ENCODE measurements at regions not wholly inside any gene's neighbourhood (a gene's known extent, or its start where the extent isn't known, plus 50 kb on each side); places are given as distances from the start of the nearest gene placed in this dataset.

- TF ChIP-seq RAD21 (IDR thresholded peaks at IDR 0.05; ENCODE audit: insufficient read depth, low read depth, low read length) = peak; percentile 44
- TF ChIP-seq, protein P1, sequence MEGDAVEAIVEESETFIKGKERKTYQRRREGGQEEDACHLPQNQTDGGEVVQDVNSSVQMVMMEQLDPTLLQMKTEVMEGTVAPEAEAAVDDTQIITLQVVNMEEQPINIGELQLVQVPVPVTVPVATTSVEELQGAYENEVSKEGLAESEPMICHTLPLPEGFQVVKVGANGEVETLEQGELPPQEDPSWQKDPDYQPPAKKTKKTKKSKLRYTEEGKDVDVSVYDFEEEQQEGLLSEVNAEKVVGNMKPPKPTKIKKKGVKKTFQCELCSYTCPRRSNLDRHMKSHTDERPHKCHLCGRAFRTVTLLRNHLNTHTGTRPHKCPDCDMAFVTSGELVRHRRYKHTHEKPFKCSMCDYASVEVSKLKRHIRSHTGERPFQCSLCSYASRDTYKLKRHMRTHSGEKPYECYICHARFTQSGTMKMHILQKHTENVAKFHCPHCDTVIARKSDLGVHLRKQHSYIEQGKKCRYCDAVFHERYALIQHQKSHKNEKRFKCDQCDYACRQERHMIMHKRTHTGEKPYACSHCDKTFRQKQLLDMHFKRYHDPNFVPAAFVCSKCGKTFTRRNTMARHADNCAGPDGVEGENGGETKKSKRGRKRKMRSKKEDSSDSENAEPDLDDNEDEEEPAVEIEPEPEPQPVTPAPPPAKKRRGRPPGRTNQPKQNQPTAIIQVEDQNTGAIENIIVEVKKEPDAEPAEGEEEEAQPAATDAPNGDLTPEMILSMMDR (IDR thresholded peaks at IDR 0.05 in 2 of 3, conservative IDR thresholded peaks at IDR 0.05 in 1 of 3; ENCODE audit: control insufficient read depth in 2 of 3, extremely low read depth in 1 of 3, insufficient read depth in 1 of 3, low read depth in 3 of 3, low read length in 3 of 3) = peak in 1 of 3 experiments; percentile 10; a peak in 1 of 6 replicates
- no peak for TF ChIP-seq PAX5 (IDR thresholded peaks at IDR 0.05; ENCODE audit: borderline replicate concordance, low read depth, low read length)
Observed at GRCh38 chr1:195939844-195940243, 668.4 kb downstream of the KCNT2 start.

DNA sequence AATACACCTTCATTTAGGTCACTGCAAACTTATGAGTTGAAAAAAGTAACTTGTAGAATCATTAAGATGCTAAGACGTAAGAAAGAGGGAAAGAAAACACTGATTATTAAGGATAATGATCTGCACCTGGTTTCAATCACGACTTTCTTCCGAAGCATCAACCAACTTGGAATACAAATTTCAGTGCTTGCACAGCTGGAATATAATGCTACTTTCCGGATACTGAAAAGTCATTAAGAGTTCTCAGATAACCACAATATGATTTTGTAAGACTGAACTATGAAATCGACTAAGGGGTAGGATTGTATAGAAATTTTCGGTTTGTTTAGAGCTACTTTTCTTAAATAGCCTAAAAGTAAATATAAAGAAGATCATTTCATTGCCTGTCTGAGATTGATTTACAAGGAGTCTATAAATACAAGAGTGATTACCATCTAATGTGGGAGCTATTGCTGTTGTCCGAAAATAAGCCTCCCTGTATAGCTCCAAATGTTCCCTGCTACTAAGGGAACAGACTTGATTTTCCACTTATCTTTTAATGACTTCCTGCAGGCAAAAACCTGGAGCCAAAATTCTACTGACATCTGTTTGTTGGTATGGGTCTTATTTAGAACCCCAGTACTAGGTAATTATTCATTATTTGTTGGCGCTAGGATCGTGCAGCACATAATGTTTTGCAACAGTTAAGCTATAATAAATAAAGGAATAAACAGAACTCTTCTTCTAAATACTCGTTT lies 673.3 kb downstream of the KCNT2 start:
- no peak overlapping the region for H3K9ac ChIP-seq (ENCODE audit: control insufficient read depth, insufficient read depth, low read length)
- H3K4me1 ChIP-seq (ENCODE audit: control insufficient read depth, insufficient read depth, low read length) = no peaks in the 10 kb centered on the region
- H2AFZ ChIP-seq (ENCODE audit: control insufficient read depth, low read depth, low read length) = no peak overlapping the region
- ChIA-PET SMC1A (ENCODE audit: uncharacterized antibody, unreplicated experiment) (no interaction called here), RAD21 (ENCODE audit: unreplicated experiment) (no interaction called here), CTCF (no interaction called here), POLR2A (no interaction called here)
- H3K79me2 ChIP-seq (ENCODE audit: control insufficient read depth, insufficient read depth, low read length) = no peaks in the 10 kb centered on the region
- in situ Hi-C loops (cut with MboI) = no loop called here
- H3K27ac ChIP-seq (ENCODE audit: control insufficient read depth, insufficient read depth) = no peak overlapping the region
- H3K4me3 ChIP-seq = no peak overlapping the region
- intact Hi-C loops (cut with micrococcal nuclease; ENCODE audit: unreplicated experiment) = no loop called here
- 29% methylated on average over 10 of the region's 10 CpGs for WGBS (ENCODE audit: insufficient coverage, insufficient replicate concordance, low lambda C conversion rate, missing lambda C conversion rate)
- no peak for FAIRE-seq
- H3K36me3 ChIP-seq (ENCODE audit: control insufficient read depth in 2 of 2, insufficient read depth in 2 of 2, low read length in 1 of 2) = no peaks in the 10 kb centered on the region
- H3K4me2 ChIP-seq (ENCODE audit: control insufficient read depth, insufficient read depth) = no peak overlapping the region
- H3K9me3 ChIP-seq (replicated peaks; ENCODE audit: control insufficient read depth, insufficient read depth, low read length) = no peaks in the 10 kb centered on the region
- H3K27me3 ChIP-seq (replicated peaks in 1 of 2; ENCODE audit: control insufficient read depth in 2 of 2, insufficient read depth in 2 of 2, low read length in 1 of 2) = no peaks in the 10 kb centered on the region
- BruUV-seq (replicated peaks) = no TSS peak
- ATAC-seq = no peak
- no peaks in the 10 kb centered on the region for H4K20me1 ChIP-seq (ENCODE audit: control insufficient read depth, insufficient read depth)
- no peak for DNase-seq (ENCODE audit: low read depth, low spot score)
- TF ChIP-seq IRF4 (IDR thresholded peaks at IDR 0.05; ENCODE audit: low read depth, low read length) = no peak
- no peak for TF ChIP-seq HDGF (IDR thresholded peaks at IDR 0.05)
- TF ChIP-seq SMARCA5 (IDR thresholded peaks at IDR 0.05) = no peak
- no peak for TF ChIP-seq YBX1 (IDR thresholded peaks at IDR 0.05)
- no peak for TF ChIP-seq ZNF274 (IDR thresholded peaks at IDR 0.05; ENCODE audit: insufficient read depth, insufficient read length)
- TF ChIP-seq NR2C2 (IDR thresholded peaks at IDR 0.05; ENCODE audit: borderline replicate concordance, control insufficient read depth, insufficient read length, low read depth) = no peak
- no peak for TF ChIP-seq FOXK2 (IDR thresholded peaks at IDR 0.05)
- TF ChIP-seq SREBF1 (IDR thresholded peaks at IDR 0.05; ENCODE audit: low read length) = no peak
- TF ChIP-seq, protein P2, sequence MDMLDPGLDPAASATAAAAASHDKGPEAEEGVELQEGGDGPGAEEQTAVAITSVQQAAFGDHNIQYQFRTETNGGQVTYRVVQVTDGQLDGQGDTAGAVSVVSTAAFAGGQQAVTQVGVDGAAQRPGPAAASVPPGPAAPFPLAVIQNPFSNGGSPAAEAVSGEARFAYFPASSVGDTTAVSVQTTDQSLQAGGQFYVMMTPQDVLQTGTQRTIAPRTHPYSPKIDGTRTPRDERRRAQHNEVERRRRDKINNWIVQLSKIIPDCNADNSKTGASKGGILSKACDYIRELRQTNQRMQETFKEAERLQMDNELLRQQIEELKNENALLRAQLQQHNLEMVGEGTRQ (IDR thresholded peaks at IDR 0.05; ENCODE audit: borderline replicate concordance, low read depth, low read length) = no peak
- no peak for TF ChIP-seq BHLHE40 (IDR thresholded peaks at IDR 0.05; ENCODE audit: borderline replicate concordance in 1 of 2, low read depth in 2 of 2, low read length in 1 of 2)
- no peak for TF ChIP-seq EED (IDR thresholded peaks at IDR 0.05; ENCODE audit: low read depth)
- TF ChIP-seq JUND (IDR thresholded peaks at IDR 0.05; ENCODE audit: low read depth, low read length) = no peak
- no peak for TF ChIP-seq IKZF2 (IDR thresholded peaks at IDR 0.05)

More at GRCh38 chr1:195939844-195940243, 668.4 kb downstream of the KCNT2 start:
- DNase-seq (ENCODE audit: low read depth, low spot score) (no peak), FAIRE-seq (no peak), ATAC-seq (no peak)
- Histone ChIP-seq H3K36me3 (ENCODE audit: control insufficient read depth in 2 of 2, insufficient read depth in 2 of 2, low read length in 1 of 2) (no peaks in the 10 kb centered on the region), H3K9me3 (replicated peaks; ENCODE audit: control insufficient read depth, insufficient read depth, low read length) (no peaks in the 10 kb centered on the region), H2AFZ (ENCODE audit: control insufficient read depth, low read depth, low read length) (no peak overlapping the region), H3K9ac (ENCODE audit: control insufficient read depth, insufficient read depth, low read length) (no peak overlapping the region), H3K27me3 (replicated peaks in 1 of 2; ENCODE audit: control insufficient read depth in 2 of 2, insufficient read depth in 2 of 2, low read length in 1 of 2) (no peaks in the 10 kb centered on the region), H3K4me2 (ENCODE audit: control insufficient read depth, insufficient read depth) (no peak overlapping the region), H3K79me2 (ENCODE audit: control insufficient read depth, insufficient read depth, low read length) (no peaks in the 10 kb centered on the region), H3K4me3 (no peak overlapping the region), H3K27ac (ENCODE audit: control insufficient read depth, insufficient read depth) (no peak overlapping the region), H3K4me1 (ENCODE audit: control insufficient read depth, insufficient read depth, low read length) (no peaks in the 10 kb centered on the region), H4K20me1 (ENCODE audit: control insufficient read depth, insufficient read depth) (no peaks in the 10 kb centered on the region)
- CTCF ChIA-PET = interaction anchor here (1.3 kb wide), 1 partner anchor 28 kb away, joined by 3 read pairs; no protein-coding TSS in a partner anchor
- in situ Hi-C loops (cut with MboI) (no loop called here), intact Hi-C loops (cut with micrococcal nuclease; ENCODE audit: unreplicated experiment) (no loop called here)
- SMC1A ChIA-PET (ENCODE audit: uncharacterized antibody, unreplicated experiment) = no interaction called here
- 9% methylated on average over 3 of the region's 3 CpGs for WGBS (ENCODE audit: insufficient coverage, insufficient replicate concordance, low lambda C conversion rate, missing lambda C conversion rate)
- POLR2A ChIA-PET = no interaction called here
- BruUV-seq (replicated peaks) = no TSS peak
- RAD21 ChIA-PET (ENCODE audit: unreplicated experiment) = no interaction called here
